ENCODE measurements at regions not wholly inside any gene's neighbourhood (a gene's known extent, or its start where the extent isn't known, plus 50 kb on each side); places are given as distances from the start of the nearest gene placed in this dataset.

DNA sequence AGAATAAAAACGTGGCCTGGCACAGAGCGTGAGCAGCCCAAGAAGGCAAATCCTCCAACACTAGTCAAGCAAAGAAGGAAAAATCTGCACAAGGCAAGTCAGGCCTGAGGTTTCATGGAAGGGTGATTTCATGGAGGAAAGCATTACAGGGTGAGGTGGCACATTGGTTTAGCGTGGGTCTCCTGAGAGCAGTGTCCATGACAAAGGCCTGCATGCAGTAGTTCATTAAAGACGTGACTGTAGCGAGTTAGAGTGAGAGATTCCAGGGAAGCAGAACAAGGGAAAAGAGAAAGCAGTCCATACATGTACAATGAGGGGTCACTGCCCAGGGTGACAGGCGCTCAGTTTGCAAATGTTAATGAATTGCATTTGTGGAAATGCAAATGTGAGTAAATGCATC lies 285.0 kb upstream of the ERCC4 start:
- TF ChIP-seq POLR2A (IDR thresholded peaks at IDR 0.05; ENCODE audit: low read length) (no peak), GATA1 (IDR thresholded peaks at IDR 0.05; ENCODE audit: low read depth, low read length) (no peak)

Measured in erythroblast (primary cell).